GM18505 (cell line): ENCODE measurements at regions not wholly inside any gene's neighbourhood (a gene's known extent, or its start where the extent isn't known, plus 50 kb on each side); places are given as distances from the start of the nearest gene placed in this dataset.

Source experiments
- ATAC-seq: cut with Tn5 transposase; IDR thresholded peaks from one replicate; pipeline ENCODE4 v1.9.1; 2021; ENCODE audit not compliant: unreplicated experiment
- POLR2A ChIP-seq: IDR thresholded peaks from 4 replicates; pipeline ENCODE4 v1.6.1; 2011; ENCODE audit warnings: borderline replicate concordance; ENCODE audit not compliant: insufficient read depth, insufficient read length; ENCODE audit errors: extremely low read depth

- ATAC-seq, result no peak
- no peak for TF ChIP-seq POLR2A
Observed at GRCh38 chr4:149986917-149987316, 91.3 kb upstream of the DCLK2 start.

- no peak for ATAC-seq
Observed at GRCh38 chr4:149987330-149988086, 90.7 kb upstream of the DCLK2 start.

GRCh38 chr4:149988087-149988410 is 90.2 kb upstream of the DCLK2 start:
- ATAC-seq, result no peak

More at GRCh38 chr4:149987330-149988086, 90.7 kb upstream of the DCLK2 start:
- no peak for TF ChIP-seq POLR2A

GRCh38 chr4:149993030-149993429 is 85.2 kb upstream of the DCLK2 start:
- ATAC-seq, result no peak
- no peak for TF ChIP-seq POLR2A

More at GRCh38 chr4:149988087-149988410, 90.2 kb upstream of the DCLK2 start:
- TF ChIP-seq POLR2A, result no peak

- no peak for ATAC-seq
- TF ChIP-seq POLR2A, result no peak
Observed at GRCh38 chr4:149995134-149995756, 83.0 kb upstream of the DCLK2 start.

GRCh38 chr4:149997881-149998421 is 80.3 kb upstream of the DCLK2 start:
- no peak for TF ChIP-seq POLR2A

GRCh38 chr4:149999485-150000074 is 78.7 kb upstream of the DCLK2 start:
- ATAC-seq, result no peak
- no peak for TF ChIP-seq POLR2A

More at GRCh38 chr4:149997881-149998421, 80.3 kb upstream of the DCLK2 start:
- ATAC-seq, result peak; percentile 73

GRCh38 chr4:150001815-150002214 is 76.4 kb upstream of the DCLK2 start:
- ATAC-seq, result no peak
- no peak for TF ChIP-seq POLR2A

- TF ChIP-seq POLR2A, result no peak
- ATAC-seq, result no peak
Observed at GRCh38 chr4:150002561-150002960, 75.7 kb upstream of the DCLK2 start.

- no peak for ATAC-seq
- TF ChIP-seq POLR2A, result no peak
Observed at GRCh38 chr4:150004481-150004880, 73.8 kb upstream of the DCLK2 start.

GRCh38 chr4:150005537-150005936 is 72.7 kb upstream of the DCLK2 start:
- no peak for ATAC-seq
- TF ChIP-seq POLR2A, result no peak

- no peak for TF ChIP-seq POLR2A
- ATAC-seq, result no peak
Observed at GRCh38 chr4:150006197-150006596, 72.0 kb upstream of the DCLK2 start.

- TF ChIP-seq POLR2A, result no peak
- no peak for ATAC-seq
Observed at GRCh38 chr4:150007512-150007911, 70.7 kb upstream of the DCLK2 start.

GRCh38 chr4:150008546-150008945 is 69.7 kb upstream of the DCLK2 start:
- no peak for ATAC-seq
- TF ChIP-seq POLR2A, result no peak

GRCh38 chr4:150009533-150009932 is 68.7 kb upstream of the DCLK2 start:
- no peak for ATAC-seq
- TF ChIP-seq POLR2A, result no peak
